WTC11 (cell line): ENCODE measurements at regions not wholly inside any gene's neighbourhood (a gene's known extent, or its start where the extent isn't known, plus 50 kb on each side); places are given as distances from the start of the nearest gene placed in this dataset.

Experiments
- CREB1 ChIP-seq: sonication (generic); formaldehyde crosslinking; IDR thresholded peaks from 2 replicates; pipeline ENCODE4 v1.8.0; 2023; ENCODE audit warnings: mild to moderate bottlenecking, missing genetic modification reagents
- ETV6 ChIP-seq: sonication (generic); formaldehyde crosslinking; IDR thresholded peaks from 2 replicates; pipeline ENCODE4 v1.8.1; 2022; ENCODE audit warnings: mild to moderate bottlenecking, missing genetic modification reagents
- IRF2 ChIP-seq: sonication (generic); formaldehyde crosslinking; IDR thresholded peaks from 2 replicates; pipeline ENCODE4 v1.8.0; 2022; ENCODE audit warnings: low read depth, missing genetic modification reagents, borderline replicate concordance
- SMAD3 ChIP-seq: sonication (generic); formaldehyde crosslinking; IDR thresholded peaks from 2 replicates; pipeline ENCODE4 v1.8.0; 2022; ENCODE audit warnings: missing genetic modification reagents, mild to moderate bottlenecking, borderline replicate concordance
- SP1 ChIP-seq: sonication (generic); formaldehyde crosslinking; conservative IDR thresholded peaks from 2 replicates; pipeline ENCODE4 v1.8.1; 2022; ENCODE audit warnings: missing genetic modification reagents
- USF2 ChIP-seq: sonication (generic); formaldehyde crosslinking; IDR thresholded peaks from 2 replicates; pipeline ENCODE4 v1.8.1; 2023; ENCODE audit warnings: mild to moderate bottlenecking, missing genetic modification reagents, moderate library complexity
- ZNF232 ChIP-seq: sonication (generic); formaldehyde crosslinking; IDR thresholded peaks from 2 replicates; pipeline ENCODE4 v1.8.0; 2022; ENCODE audit warnings: mild to moderate bottlenecking, missing genetic modification reagents
- TF ChIP-seq, protein P1 (sequence below): fragments of 200-600 bp; IDR thresholded peaks from 2 replicates; pipeline ENCODE4 v1.8.0; 2022; ENCODE audit warnings: antibody characterized with exemption
- TF ChIP-seq, protein P2 (sequence below): sonication (generic); formaldehyde crosslinking; IDR thresholded peaks from 2 replicates; pipeline ENCODE4 v1.8.1; 2022; ENCODE audit warnings: mild to moderate bottlenecking, missing genetic modification reagents, moderate library complexity, borderline replicate concordance
- TF ChIP-seq, protein P3 (sequence below): sonication (generic); formaldehyde crosslinking; IDR thresholded peaks from 2 replicates; pipeline ENCODE4 v1.8.1; 2023; ENCODE audit warnings: mild to moderate bottlenecking, missing genetic modification reagents
- TF ChIP-seq, protein P4 (sequence below): sonication (generic); formaldehyde crosslinking; IDR thresholded peaks from 2 replicates; pipeline ENCODE4 v1.8.1; 2023; ENCODE audit warnings: mild to moderate bottlenecking, missing genetic modification reagents

- TF ChIP-seq IRF2 (CRISPR knock-in tag) (no peak), SP1 (CRISPR knock-in tag) (no peak), ETV6 (CRISPR knock-in tag) (no peak), CREB1 (CRISPR knock-in tag) (no peak), SMAD3 (no peak), USF2 (CRISPR knock-in tag) (no peak), ZNF232 (CRISPR knock-in tag) (no peak)
- TF ChIP-seq, protein P1, sequence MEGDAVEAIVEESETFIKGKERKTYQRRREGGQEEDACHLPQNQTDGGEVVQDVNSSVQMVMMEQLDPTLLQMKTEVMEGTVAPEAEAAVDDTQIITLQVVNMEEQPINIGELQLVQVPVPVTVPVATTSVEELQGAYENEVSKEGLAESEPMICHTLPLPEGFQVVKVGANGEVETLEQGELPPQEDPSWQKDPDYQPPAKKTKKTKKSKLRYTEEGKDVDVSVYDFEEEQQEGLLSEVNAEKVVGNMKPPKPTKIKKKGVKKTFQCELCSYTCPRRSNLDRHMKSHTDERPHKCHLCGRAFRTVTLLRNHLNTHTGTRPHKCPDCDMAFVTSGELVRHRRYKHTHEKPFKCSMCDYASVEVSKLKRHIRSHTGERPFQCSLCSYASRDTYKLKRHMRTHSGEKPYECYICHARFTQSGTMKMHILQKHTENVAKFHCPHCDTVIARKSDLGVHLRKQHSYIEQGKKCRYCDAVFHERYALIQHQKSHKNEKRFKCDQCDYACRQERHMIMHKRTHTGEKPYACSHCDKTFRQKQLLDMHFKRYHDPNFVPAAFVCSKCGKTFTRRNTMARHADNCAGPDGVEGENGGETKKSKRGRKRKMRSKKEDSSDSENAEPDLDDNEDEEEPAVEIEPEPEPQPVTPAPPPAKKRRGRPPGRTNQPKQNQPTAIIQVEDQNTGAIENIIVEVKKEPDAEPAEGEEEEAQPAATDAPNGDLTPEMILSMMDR, result no peak
- TF ChIP-seq, protein P2, sequence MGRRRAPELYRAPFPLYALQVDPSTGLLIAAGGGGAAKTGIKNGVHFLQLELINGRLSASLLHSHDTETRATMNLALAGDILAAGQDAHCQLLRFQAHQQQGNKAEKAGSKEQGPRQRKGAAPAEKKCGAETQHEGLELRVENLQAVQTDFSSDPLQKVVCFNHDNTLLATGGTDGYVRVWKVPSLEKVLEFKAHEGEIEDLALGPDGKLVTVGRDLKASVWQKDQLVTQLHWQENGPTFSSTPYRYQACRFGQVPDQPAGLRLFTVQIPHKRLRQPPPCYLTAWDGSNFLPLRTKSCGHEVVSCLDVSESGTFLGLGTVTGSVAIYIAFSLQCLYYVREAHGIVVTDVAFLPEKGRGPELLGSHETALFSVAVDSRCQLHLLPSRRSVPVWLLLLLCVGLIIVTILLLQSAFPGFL (CRISPR knock-in tag), result no peak
- TF ChIP-seq, protein P3, sequence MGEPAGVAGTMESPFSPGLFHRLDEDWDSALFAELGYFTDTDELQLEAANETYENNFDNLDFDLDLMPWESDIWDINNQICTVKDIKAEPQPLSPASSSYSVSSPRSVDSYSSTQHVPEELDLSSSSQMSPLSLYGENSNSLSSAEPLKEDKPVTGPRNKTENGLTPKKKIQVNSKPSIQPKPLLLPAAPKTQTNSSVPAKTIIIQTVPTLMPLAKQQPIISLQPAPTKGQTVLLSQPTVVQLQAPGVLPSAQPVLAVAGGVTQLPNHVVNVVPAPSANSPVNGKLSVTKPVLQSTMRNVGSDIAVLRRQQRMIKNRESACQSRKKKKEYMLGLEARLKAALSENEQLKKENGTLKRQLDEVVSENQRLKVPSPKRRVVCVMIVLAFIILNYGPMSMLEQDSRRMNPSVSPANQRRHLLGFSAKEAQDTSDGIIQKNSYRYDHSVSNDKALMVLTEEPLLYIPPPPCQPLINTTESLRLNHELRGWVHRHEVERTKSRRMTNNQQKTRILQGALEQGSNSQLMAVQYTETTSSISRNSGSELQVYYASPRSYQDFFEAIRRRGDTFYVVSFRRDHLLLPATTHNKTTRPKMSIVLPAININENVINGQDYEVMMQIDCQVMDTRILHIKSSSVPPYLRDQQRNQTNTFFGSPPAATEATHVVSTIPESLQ, result no peak
- TF ChIP-seq, protein P4, sequence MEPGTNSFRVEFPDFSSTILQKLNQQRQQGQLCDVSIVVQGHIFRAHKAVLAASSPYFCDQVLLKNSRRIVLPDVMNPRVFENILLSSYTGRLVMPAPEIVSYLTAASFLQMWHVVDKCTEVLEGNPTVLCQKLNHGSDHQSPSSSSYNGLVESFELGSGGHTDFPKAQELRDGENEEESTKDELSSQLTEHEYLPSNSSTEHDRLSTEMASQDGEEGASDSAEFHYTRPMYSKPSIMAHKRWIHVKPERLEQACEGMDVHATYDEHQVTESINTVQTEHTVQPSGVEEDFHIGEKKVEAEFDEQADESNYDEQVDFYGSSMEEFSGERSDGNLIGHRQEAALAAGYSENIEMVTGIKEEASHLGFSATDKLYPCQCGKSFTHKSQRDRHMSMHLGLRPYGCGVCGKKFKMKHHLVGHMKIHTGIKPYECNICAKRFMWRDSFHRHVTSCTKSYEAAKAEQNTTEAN, result no peak
Measured at GRCh38 chr3:76487446-76487845, 552.5 kb upstream of the ROBO2 start.
